NCI-H1694 treated with DMSO at 0.1 percent for 48 hours (cell line): ENCODE measurements at regions not wholly inside any gene's neighbourhood (a gene's known extent, or its start where the extent isn't known, plus 50 kb on each side); places are given as distances from the start of the nearest gene placed in this dataset.
"Not testable (repeated sequence)": the region's sequence is repeated elsewhere in the genome, so short reads cannot be mapped to it uniquely, and the experiment has no call there.

ENCODE experiments used
- DNase-seq: peaks from one replicate; lab custom pipeline; 2025; lab: John Stamatoyannopoulos, UW

GRCh38 chr20:12201289-12201991, 283.7 kb downstream of the BTBD3 start:
- DNase-seq = no peak

DNA sequence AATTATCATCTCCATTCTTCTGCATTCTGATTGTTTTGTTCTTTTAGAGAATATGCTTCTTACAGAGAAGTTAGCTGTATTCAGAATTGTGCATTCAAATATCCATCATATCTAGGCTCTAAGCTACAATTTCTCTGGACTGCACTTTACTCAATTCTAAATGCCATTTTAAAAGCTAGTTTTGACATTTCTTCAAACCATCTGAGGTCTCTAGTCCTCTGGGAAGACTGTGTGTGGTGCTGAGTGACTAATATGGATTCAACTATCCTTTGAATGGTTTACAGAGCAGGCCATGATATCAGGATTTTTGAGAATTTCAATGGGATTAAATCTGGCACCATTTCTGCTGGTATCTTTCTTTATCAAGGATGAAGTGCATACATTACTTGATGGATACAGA, 285.7 kb downstream of the BTBD3 start:
- DNase-seq = no peak

GRCh38 chr20:12203981-12204380, 286.3 kb downstream of the BTBD3 start:
- no peak for DNase-seq

- DNase-seq = no peak
These were observed 290.2 kb downstream of the BTBD3 start for GRCh38 chr20:12207875-12208274.

- no peak for DNase-seq
These were observed 292.9 kb downstream of the BTBD3 start for GRCh38 chr20:12210591-12210990.

DNA sequence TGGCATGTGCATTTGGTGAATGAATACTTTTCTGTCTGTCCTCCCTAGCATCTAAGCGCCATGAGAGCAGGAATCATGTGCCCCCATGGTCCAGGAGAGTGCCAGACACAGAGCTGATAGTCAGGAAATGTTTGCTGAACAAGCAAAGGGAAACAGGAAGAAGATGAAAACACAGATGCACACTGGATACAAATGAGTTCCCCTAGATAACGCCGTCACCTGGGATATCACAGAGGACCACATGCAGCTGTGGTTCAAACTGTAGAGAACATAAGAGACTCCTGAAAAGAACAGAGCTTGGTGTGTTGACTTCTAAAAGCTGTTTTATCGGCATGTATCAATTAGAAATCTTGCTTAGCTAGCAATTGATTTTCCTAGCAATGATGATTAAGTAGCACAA, 293.7 kb downstream of the BTBD3 start:
- DNase-seq = no peak

GRCh38 chr20:12217382-12217781, 299.7 kb downstream of the BTBD3 start:
- no peak for DNase-seq

DNA sequence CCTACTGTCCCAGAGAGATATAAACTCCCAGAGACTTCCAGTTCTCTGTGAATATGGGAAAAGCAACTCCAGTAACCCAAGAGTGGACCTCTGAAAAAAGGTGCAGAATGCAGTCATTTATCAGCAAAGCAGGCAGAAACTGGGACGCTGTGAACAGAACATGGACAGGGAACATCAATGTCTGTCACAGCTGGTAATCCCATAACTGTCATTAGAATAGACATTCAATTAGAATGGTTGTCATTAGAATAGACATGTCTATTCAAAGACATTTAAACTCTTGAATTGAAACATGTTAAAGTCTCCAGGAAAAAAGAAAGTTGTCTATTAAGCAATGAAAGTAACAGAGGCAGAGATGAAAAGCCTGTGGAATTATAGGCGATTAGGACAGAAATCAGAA, 302.1 kb downstream of the BTBD3 start:
- DNase-seq = no peak

DNA sequence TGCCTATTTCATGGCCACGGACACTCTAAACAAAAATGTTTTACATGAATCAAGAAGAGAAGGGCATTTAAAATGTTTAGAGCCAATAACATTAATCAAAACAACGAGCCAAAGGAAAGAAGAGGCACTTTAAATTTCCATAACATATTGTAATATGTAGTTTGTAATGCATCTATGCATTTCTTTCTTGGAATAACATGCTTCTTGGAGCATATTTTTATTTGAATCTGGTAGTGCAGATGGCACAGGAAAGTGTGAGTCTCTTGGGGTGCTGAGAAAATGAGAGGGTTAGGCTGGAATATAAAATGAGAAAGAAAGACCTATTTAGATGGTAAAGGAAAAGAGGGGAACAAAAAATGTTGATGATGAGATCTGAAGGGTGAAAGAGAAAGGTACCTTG, 305.4 kb downstream of the BTBD3 start:
- DNase-seq = no peak

DNA sequence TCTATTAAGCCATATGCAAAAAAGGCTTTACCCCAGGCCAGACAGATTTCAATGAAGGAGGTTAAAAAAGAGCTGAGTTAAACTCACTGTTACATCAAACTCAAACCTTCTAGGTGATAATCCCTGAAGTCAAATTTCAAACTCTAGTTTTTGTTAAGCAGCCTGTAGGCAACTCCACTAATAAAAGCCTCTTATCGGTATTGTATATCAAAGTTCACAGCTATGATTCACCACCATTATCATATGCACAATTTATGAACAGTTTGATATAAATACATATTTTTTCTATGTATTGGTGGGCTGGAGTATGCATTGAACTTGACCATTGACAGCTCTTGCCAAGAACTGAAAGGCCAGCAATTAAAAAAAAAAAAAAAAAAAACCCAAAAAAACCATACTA, 308.2 kb downstream of the BTBD3 start:
- no peak for DNase-seq

DNA sequence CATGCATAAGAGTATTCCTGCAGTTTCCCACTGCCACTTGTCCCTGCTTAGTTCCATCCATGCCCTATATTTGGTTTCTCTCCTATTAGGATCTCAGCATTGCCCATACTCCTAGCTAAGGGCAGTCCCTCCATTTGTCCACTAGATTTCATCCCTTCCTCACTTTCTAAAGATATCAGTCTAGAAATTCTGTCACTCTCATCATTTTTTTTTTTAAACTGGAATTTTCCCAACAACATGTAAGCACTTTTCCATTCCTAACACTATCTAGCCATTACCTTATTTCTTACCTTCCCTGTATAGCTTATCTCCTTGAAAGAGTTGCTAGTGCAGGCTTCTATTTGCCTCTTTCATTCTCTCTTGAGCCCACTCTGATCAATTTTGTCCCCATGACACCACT, 312.2 kb downstream of the BTBD3 start:
- DNase-seq = no peak

GRCh38 chr20:12237772-12238171, 320.1 kb downstream of the BTBD3 start:
- DNase-seq = no peak

DNA sequence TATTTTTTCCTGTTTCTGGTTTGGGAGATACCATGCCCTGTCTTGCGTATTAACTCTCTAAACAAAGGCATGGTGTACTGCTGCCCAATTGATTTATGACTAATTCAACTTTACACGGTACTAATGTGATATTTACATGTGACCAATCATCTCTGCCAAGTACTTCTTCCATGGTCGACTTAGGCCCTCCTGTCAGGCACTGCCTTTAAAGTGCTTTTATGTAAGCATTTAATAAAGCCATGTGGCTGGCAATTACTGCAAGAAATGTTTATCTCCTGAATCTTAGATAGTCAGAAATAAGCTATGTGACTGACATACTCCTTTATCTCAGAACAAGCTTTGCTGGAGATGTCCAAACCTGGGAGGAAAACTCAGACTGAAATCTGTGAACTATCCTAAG, 323.4 kb downstream of the BTBD3 start:
- no peak for DNase-seq

DNA sequence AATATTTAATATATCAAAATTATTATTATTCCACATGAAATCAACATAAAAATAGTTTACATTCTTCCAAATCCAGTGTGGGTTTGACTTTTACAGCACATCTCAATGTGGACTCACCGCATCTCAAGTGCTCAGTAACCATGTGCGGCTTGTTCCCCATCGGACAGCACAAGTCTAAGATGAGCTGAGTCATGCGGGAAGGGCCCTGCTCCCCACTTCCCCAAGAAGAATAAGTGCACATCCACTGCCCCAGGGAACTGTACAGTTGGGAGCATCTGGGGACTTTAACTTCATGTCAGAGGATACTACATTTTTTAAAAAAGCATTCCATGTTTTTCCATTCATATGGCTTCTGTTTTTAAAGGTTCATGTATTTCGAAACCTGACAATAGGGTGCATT, 325.6 kb downstream of the BTBD3 start:
- DNase-seq = no peak

DNA sequence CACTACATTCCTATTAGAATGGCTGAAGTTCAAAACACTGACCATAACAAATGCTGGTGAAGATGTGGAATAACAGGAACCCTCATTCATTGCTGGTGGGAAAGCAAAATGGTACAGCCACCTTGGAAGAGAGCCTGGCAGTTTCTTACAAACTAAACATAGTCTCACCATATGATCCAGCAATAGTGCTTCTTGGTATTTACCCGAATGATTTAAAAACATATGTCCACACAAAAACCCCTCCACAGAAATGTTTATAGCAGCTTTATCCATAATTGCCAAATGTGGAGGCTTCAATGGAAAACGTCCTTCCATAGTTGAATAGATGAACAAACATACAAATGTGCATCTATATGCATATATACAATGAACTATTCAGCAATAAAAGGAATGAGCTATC, 330.8 kb downstream of the BTBD3 start:
- DNase-seq = no peak

DNA sequence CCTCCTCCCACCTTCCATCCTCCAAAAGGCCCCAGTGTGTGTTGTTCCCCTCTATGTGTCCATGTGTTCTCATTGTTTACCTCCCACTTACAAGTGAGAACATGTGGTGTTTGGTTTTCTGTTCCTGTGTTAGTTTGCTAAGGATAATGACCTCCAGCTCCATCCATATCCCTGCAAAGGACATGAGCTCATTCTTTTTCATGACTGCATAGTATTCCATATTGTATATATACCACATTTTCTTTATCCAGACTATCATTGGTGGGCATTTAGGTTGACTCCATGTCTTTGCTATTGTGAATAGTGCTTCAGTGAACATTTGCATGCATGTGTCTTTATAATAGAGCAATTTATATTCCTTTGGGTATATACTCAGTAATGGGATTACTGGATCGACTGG, 333.0 kb downstream of the BTBD3 start:
- not testable (repeated sequence) for DNase-seq

GRCh38 chr20:12252793-12253192, 335.1 kb downstream of the BTBD3 start:
- no peak for DNase-seq

DNA sequence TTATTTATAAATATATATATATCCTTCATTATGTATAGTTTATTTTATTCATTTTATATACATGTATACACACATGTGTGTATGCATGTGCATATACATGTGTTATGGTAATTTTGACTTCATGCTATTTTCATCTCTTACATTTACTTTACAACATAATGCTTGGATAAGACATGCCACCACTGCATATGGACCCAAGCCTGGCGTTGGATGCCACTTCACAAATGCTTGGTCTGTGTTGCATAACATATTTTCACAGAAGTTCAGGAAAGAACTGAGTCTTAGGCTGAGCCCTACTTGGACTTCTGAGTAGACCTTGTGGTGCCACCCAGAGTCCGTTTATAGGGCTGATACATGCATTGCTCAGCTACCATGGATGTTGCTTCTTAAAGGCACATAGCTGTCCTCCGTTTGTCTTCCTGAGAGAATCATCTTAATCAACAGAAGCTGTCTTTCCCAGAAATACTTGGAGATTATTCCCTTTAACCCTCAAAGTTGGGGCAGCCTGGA, 337.8 kb downstream of the BTBD3 start:
- no peak for DNase-seq

GRCh38 chr20:12256806-12257205, 339.1 kb downstream of the BTBD3 start:
- no peak for DNase-seq

DNA sequence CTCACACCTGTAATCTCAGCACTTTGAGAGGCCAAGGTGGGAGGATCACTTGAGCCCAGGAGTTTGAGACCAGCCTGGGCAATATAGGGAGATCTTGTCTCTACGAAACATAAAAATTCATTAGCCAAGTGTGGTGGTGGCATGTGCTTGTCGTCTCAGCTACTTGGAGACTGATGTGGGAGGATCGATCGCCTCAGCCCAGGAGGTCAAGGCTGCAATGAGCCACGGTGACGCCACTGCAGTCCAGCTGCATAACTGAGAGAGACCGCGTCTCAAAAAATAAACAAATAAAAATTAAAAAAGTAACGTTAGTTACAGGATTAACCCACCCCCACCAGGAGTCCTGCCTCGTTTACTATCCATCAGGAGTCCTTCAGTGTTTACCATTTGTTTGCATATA, 345.1 kb downstream of the BTBD3 start:
- no peak for DNase-seq

GRCh38 chr20:12264711-12265110, 347.0 kb downstream of the BTBD3 start:
- no peak for DNase-seq

- DNase-seq = no peak
These were observed 348.0 kb downstream of the BTBD3 start for GRCh38 chr20:12265662-12266061.

DNA sequence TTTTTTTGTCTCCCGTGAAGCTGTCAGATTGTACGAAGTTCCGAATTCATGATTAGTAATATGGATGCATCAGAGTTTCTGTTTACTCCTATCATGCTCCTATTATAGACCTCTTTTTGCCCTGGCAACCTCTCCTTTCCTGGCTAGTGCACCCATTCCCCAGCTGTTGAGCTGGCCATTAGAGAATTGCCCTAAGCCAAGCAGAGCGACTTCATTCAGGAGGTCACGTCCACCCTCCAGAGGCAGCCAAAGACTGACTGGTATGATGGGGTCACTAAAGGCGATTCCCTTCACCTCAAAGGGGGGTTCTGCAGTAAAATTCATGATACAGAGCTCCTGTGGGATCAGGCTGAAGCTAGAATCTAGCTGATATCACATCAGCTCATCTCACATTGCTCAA, 351.9 kb downstream of the BTBD3 start:
- no peak for DNase-seq

DNA sequence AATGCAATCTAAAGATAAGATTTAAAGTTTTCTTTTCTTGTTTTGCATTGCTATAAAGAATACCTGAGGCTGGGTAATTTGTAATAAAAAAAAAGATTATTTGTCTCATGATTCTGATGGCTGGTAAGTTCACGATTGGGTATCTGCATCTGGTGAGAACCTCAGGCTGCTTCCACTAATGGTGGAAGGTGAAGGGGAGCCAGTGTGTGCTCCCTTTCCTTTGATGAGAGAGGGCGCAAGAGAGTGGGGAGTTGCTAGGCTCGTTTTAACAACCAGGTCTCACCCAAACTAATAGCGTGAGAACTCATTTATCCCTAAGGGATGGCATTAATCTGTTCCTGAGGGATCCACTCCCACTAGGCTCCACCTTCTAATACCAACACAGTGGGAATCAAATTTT, 353.2 kb downstream of the BTBD3 start:
- no peak for DNase-seq
